Right atrium auricular region (tissue), 2 donors: ENCODE measurements at regions not wholly inside any gene's neighbourhood (a gene's known extent, or its start where the extent isn't known, plus 50 kb on each side); places are given as distances from the start of the nearest gene placed in this dataset.
A peak's percentile ranks its signal among the peaks of the same experiment; 100 is the strongest.

Experiments
- DNase-seq: peaks from one replicate; pipeline ENCODE4 v3.0.0-alpha.2; 2019; ENCODE audit warnings: low spot score
- H3K27ac ChIP-seq, 2 donors: fragments of 200-600 bp; sonication (generic); 1 replicate in 1 of 2; 2 replicates in 1 of 2; pipeline ENCODE4 v1.5.1; 2016 to 2019
- H3K27me3 ChIP-seq, 2 donors: fragments of 200-600 bp; sonication (generic); one replicate each; pipeline versions ENCODE4 v1.5.1 to v1.6.0; 2017 to 2019
- H3K36me3 ChIP-seq: fragments of 200-600 bp; sonication (generic); one replicate; pipeline ENCODE4 v1.5.1; 2016
- H3K4me1 ChIP-seq, 2 donors: fragments of 200-600 bp; sonication (generic); one replicate each; pipeline versions ENCODE4 v1.5.1 to v1.6.0; 2017 to 2019
- H3K4me3 ChIP-seq, 2 donors: fragments of 200-600 bp; sonication (generic); 1 replicate in 1 of 2; 2 replicates in 1 of 2; pipeline ENCODE4 v1.5.1; 2017 to 2019; ENCODE audit warnings: mild to moderate bottlenecking in 1 of 2, moderate library complexity in 1 of 2
- H3K9me3 ChIP-seq, 2 donors: fragments of 200-600 bp; sonication (generic); one replicate each; pipeline ENCODE4 v1.5.1; 2019
- CTCF ChIP-seq, 2 donors: fragments of 200-600 bp; sonication (generic); IDR thresholded peaks; one replicate each; pipeline ENCODE4 v1.5.1; 2019; ENCODE audit warnings: antibody characterized with exemption in 2 of 2

GRCh38 chr3:64936556-64936955 is 248.8 kb upstream of the ADAMTS9 start:
- no peak for DNase-seq
- no peak for TF ChIP-seq CTCF (IDR thresholded peaks at IDR 0.05)
- H3K36me3 ChIP-seq, result no peaks in the 10 kb centered on the region
- no peak overlapping the region for H3K4me3 ChIP-seq
- H3K27ac ChIP-seq, result no peak overlapping the region
- H3K9me3 ChIP-seq, result peaks cover 0 to 16% of the 10 kb centered on the region in 2 donors
- H3K27me3 ChIP-seq, result no peaks in the 10 kb centered on the region
- H3K4me1 ChIP-seq, result no peaks in the 10 kb centered on the region

GRCh38 chr3:64935971-64936370 is 248.2 kb upstream of the ADAMTS9 start:
- Histone ChIP-seq H3K27ac (no peak overlapping the region), H3K4me3 (no peak overlapping the region), H3K36me3 (no peaks in the 10 kb centered on the region), H3K9me3 (peaks cover 0 to 16% of the 10 kb centered on the region in 2 donors), H3K4me1 (no peaks in the 10 kb centered on the region), H3K27me3 (no peaks in the 10 kb centered on the region)
- no peak for DNase-seq
- no peak for TF ChIP-seq CTCF (IDR thresholded peaks at IDR 0.05)

GRCh38 chr3:64932666-64933342 is 245.0 kb upstream of the ADAMTS9 start:
- no peak overlapping the region for H3K4me3 ChIP-seq
- H3K36me3 ChIP-seq, result no peaks in the 10 kb centered on the region
- H3K4me1 ChIP-seq, result no peaks in the 10 kb centered on the region
- H3K9me3 ChIP-seq, result peaks cover 0 to 16% of the 10 kb centered on the region in 2 donors
- no peak for TF ChIP-seq CTCF (IDR thresholded peaks at IDR 0.05)
- H3K27ac ChIP-seq, result no peak overlapping the region
- DNase-seq, result no peak
- no peaks in the 10 kb centered on the region for H3K27me3 ChIP-seq

GRCh38 chr3:64932016-64932518 is 244.3 kb upstream of the ADAMTS9 start:
- no peak for DNase-seq
- Histone ChIP-seq H3K9me3 (peaks cover 0 to 16% of the 10 kb centered on the region in 2 donors), H3K4me3 (no peak overlapping the region), H3K27me3 (no peaks in the 10 kb centered on the region), H3K27ac (no peak overlapping the region), H3K4me1 (no peaks in the 10 kb centered on the region), H3K36me3 (no peaks in the 10 kb centered on the region)
- TF ChIP-seq CTCF (IDR thresholded peaks at IDR 0.05), result no peak

GRCh38 chr3:64930891-64931290 is 243.1 kb upstream of the ADAMTS9 start:
- Histone ChIP-seq H3K36me3 (no peaks in the 10 kb centered on the region), H3K4me1 (no peaks in the 10 kb centered on the region), H3K4me3 (no peak overlapping the region), H3K9me3 (peaks cover 0 to 16% of the 10 kb centered on the region in 2 donors), H3K27me3 (no peaks in the 10 kb centered on the region), H3K27ac (no peak overlapping the region)
- TF ChIP-seq CTCF (IDR thresholded peaks at IDR 0.05), result no peak
- DNase-seq, result no peak

GRCh38 chr3:64928683-64929082 is 240.9 kb upstream of the ADAMTS9 start:
- no peak overlapping the region for H3K4me3 ChIP-seq
- H3K36me3 ChIP-seq, result no peaks in the 10 kb centered on the region
- peaks cover 0 to 16% of the 10 kb centered on the region in 2 donors for H3K9me3 ChIP-seq
- no peaks in the 10 kb centered on the region for H3K27me3 ChIP-seq
- no peak for DNase-seq
- peak overlapping the region in 1 of 2 donors; percentile 46 for H3K27ac ChIP-seq
- H3K4me1 ChIP-seq, result no peaks in the 10 kb centered on the region
- peak in 1 of 2 donors; percentile 16 for TF ChIP-seq CTCF (IDR thresholded peaks at IDR 0.05)
